Tibial nerve (tissue), 4 donors: ENCODE measurements at regions not wholly inside any gene's neighbourhood (a gene's known extent, or its start where the extent isn't known, plus 50 kb on each side); places are given as distances from the start of the nearest gene placed in this dataset.

Experiments
- CTCF ChIP-seq, 5 experiments: fragments of 200-600 bp in 3 of 5; fragments of 450-650 bp in 2 of 5; sonication (generic) in 3 of 5; IDR thresholded peaks; one replicate each; pipeline ENCODE4 v1.5.1; 2016 to 2019; ENCODE audit warnings: antibody characterized with exemption in 5 of 5, mild to moderate bottlenecking in 3 of 5, moderate library complexity in 2 of 5
- EP300 ChIP-seq, 2 donors: sonication (generic); formaldehyde crosslinking; IDR thresholded peaks; one replicate each; pipeline ENCODE4 v1.6.1; 2017; ENCODE audit warnings: antibody characterized with exemption in 2 of 2, mild to moderate bottlenecking in 1 of 2
- POLR2A ChIP-seq, 2 donors: fragments of 450-650 bp; IDR thresholded peaks; one replicate each; pipeline ENCODE4 v1.6.1; 2017; ENCODE audit warnings: antibody characterized with exemption in 2 of 2, mild to moderate bottlenecking in 2 of 2, moderate library complexity in 2 of 2

DNA sequence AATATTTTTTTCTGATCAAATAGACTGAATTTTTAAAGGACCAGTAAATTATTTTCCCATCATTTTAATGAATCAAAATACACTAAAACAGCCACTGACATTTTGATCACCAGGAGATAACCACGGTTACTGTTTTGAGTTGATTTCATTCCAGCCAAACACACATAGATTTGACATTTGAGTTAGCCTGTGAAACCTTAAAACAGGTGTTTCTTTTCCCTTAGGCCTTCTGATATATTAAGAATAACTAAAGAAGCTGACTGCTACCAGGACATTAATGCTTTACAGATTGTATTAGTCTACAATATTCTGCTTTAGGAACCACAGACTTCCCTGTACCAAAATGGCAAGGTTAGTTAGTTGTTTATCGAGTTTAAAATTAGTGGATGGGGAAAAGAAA lies 193.4 kb downstream of the OMA1 start:
- TF ChIP-seq CTCF (IDR thresholded peaks at IDR 0.05) (no peak), POLR2A (IDR thresholded peaks at IDR 0.05) (no peak), EP300 (IDR thresholded peaks at IDR 0.05) (no peak)
